A549 (cell line): ENCODE measurements at regions not wholly inside any gene's neighbourhood (a gene's known extent, or its start where the extent isn't known, plus 50 kb on each side); places are given as distances from the start of the nearest gene placed in this dataset.

Source experiments
- ATAC-seq, 2 experiments: fragments of 200-7000 bp in 1 of 2; fragments of >200 bp in 1 of 2; cut with Nextera tagmentation in 1 of 2; cut with Tn5 transposase in 1 of 2; 3 replicates each; pipeline versions ENCODE4 v1.8.0 to v1.9.1; 2018 to 2020; ENCODE audit warnings: mild to moderate bottlenecking in 1 of 2, moderate library complexity in 1 of 2
- CTCF ChIA-PET: fragments of 300-600 bp; sonication (Branson Sonifier 250); formaldehyde crosslinking; extraction: SDS; loops from one replicate; lab custom pipeline; 2021; ENCODE audit warnings: antibody characterized with exemption, inconsistent platforms; lab: Yijun Ruan, JAX
- POLR2A ChIA-PET: fragments of 350-600 bp; formaldehyde crosslinking; extraction: SDS; loops from one replicate; lab custom pipeline; 2021; ENCODE audit warnings: antibody characterized with exemption, inconsistent platforms; lab: Yijun Ruan, JAX
- DNase-seq, 2 experiments: peaks; one replicate each; pipeline versions ENCODE4 v3.0.0 to v3.0.0-alpha.2; 2011 to 2016; ENCODE audit warnings: low read depth in 1 of 2, low spot score in 1 of 2
- FAIRE-seq: peaks from 2 replicates; lab custom pipeline; 2011; peaks lifted over from hg19 to GRCh38; lab: Jason Lieb, UNC
- H3K27ac ChIP-seq, 2 experiments: fragments of >200 bp; sonication (Bioruptor Twin); formaldehyde crosslinking; 3 replicates each; pipeline ENCODE4 v1.5.1; 2016 to 2017
- H3K4me1 ChIP-seq: fragments of >200 bp; sonication (Bioruptor Twin); formaldehyde crosslinking; 3 replicates; pipeline ENCODE4 v1.6.1; 2016
- H3K4me2 ChIP-seq: fragments of >200 bp; sonication (Bioruptor Twin); formaldehyde crosslinking; 3 replicates; pipeline ENCODE4 v1.6.1; 2016
- H3K4me3 ChIP-seq: fragments of >200 bp; sonication (Bioruptor Twin); formaldehyde crosslinking; 3 replicates; pipeline ENCODE4 v1.5.1; 2016
- H3K9me3 ChIP-seq: fragments of >200 bp; sonication (Bioruptor Twin); formaldehyde crosslinking; 3 replicates; pipeline ENCODE4 v1.6.1; 2016
- CBX2 ChIP-seq: fragments of 200-600 bp; sonication (generic); IDR thresholded peaks from 2 replicates; pipeline ENCODE4 v1.6.1; 2016; ENCODE audit warnings: low read depth, mild to moderate bottlenecking, borderline replicate concordance
- CBX8 ChIP-seq: fragments of 200-600 bp; sonication (generic); IDR thresholded peaks from 2 replicates; pipeline ENCODE4 v1.6.1; 2016
- CEBPB ChIP-seq, 2 experiments: fragments of >200 bp in 1 of 2; sonication (Bioruptor Twin) in 1 of 2; formaldehyde crosslinking in 1 of 2; IDR thresholded peaks; 2 replicates each; pipeline ENCODE4 v1.6.1; 2012 to 2016
- CTCF ChIP-seq: fragments of >200 bp; sonication (Bioruptor Twin); formaldehyde crosslinking; IDR thresholded peaks from 3 replicates; pipeline ENCODE4 v1.5.1; 2016
- EHF ChIP-seq: fragments of 250-450 bp; sonication (Bioruptor Pico); IDR thresholded peaks from 2 replicates; pipeline ENCODE4 v1.5.0; 2020; ENCODE audit warnings: mild to moderate bottlenecking
- ELK1 ChIP-seq: fragments of 150-350 bp; IDR thresholded peaks from 2 replicates; pipeline ENCODE4 v1.6.1; 2014; ENCODE audit warnings: low read depth, mild to moderate bottlenecking, low read length
- EP300 ChIP-seq, 2 experiments: fragments of >200 bp; sonication (Bioruptor Twin); formaldehyde crosslinking; IDR thresholded peaks; 2 replicates in 1 of 2; 3 replicates in 1 of 2; pipeline ENCODE4 v1.6.1; 2016 to 2017
- GATA3 ChIP-seq: IDR thresholded peaks from 2 replicates; pipeline ENCODE4 v1.6.1; 2012; ENCODE audit warnings: borderline replicate concordance
- HES2 ChIP-seq: fragments of >200 bp; sonication (Bioruptor Twin); formaldehyde crosslinking; IDR thresholded peaks from 2 replicates; pipeline ENCODE4 v1.6.1; 2016
- HEYL ChIP-seq: fragments of 250-450 bp; sonication (Bioruptor Pico); IDR thresholded peaks from 2 replicates; pipeline ENCODE4 v1.8.0; 2021; ENCODE audit warnings: mild to moderate bottlenecking, moderate library complexity
- HOXB5 ChIP-seq: fragments of 250-450 bp; sonication (Bioruptor Pico); IDR thresholded peaks from 2 replicates; pipeline ENCODE4 v1.5.0; 2020; ENCODE audit warnings: mild to moderate bottlenecking, moderate library complexity
- JUN ChIP-seq, 2 experiments: fragments of >200 bp; sonication (Bioruptor Twin); formaldehyde crosslinking; IDR thresholded peaks; 2 replicates in 1 of 2; 3 replicates in 1 of 2; pipeline ENCODE4 v1.6.1; 2016 to 2017
- MAFK ChIP-seq: fragments of 450-650 bp; IDR thresholded peaks from 2 replicates; pipeline ENCODE4 v1.6.1; 2014; ENCODE audit not compliant: partially characterized antibody
- MAZ ChIP-seq: fragments of 150-350 bp; IDR thresholded peaks from 2 replicates; pipeline ENCODE4 v1.6.1; 2014; ENCODE audit warnings: antibody characterized with exemption, low read depth, low read length, borderline replicate concordance
- NFE2L2 ChIP-seq: fragments of 150-350 bp; conservative IDR thresholded peaks from 2 replicates; pipeline ENCODE4 v1.6.1; 2014; ENCODE audit warnings: low read length
- NPAS2 ChIP-seq: fragments of 250-450 bp; sonication (Bioruptor Pico); IDR thresholded peaks from 2 replicates; pipeline ENCODE4 v1.8.0; 2022; ENCODE audit warnings: mild to moderate bottlenecking, moderate library complexity, borderline replicate concordance
- RARB ChIP-seq: fragments of 250-450 bp; sonication (Bioruptor Pico); IDR thresholded peaks from 2 replicates; pipeline ENCODE4 v1.8.0; 2021; ENCODE audit warnings: mild to moderate bottlenecking, moderate library complexity
- RNF2 ChIP-seq: fragments of 200-600 bp; sonication (generic); IDR thresholded peaks from 2 replicates; pipeline ENCODE4 v1.6.1; 2016; ENCODE audit warnings: low read depth, mild to moderate bottlenecking, antibody characterized with exemption, moderate library complexity, borderline replicate concordance
- SMC3 ChIP-seq: fragments of >200 bp; sonication (Bioruptor Twin); formaldehyde crosslinking; IDR thresholded peaks from 3 replicates; pipeline ENCODE4 v1.6.1; 2018; ENCODE audit warnings: inconsistent platforms
- SREBF2 ChIP-seq: fragments of 450-650 bp; IDR thresholded peaks from 2 replicates; pipeline ENCODE4 v1.6.1; 2014; ENCODE audit warnings: mild to moderate bottlenecking, moderate library complexity
- TFCP2L1 ChIP-seq: fragments of 250-450 bp; sonication (Bioruptor Pico); IDR thresholded peaks from 2 replicates; pipeline ENCODE4 v1.5.0; 2021; ENCODE audit warnings: mild to moderate bottlenecking
- TP53 ChIP-seq: fragments of 250-450 bp; sonication (Bioruptor Pico); IDR thresholded peaks from 2 replicates; pipeline ENCODE4 v1.5.0; 2021; ENCODE audit warnings: mild to moderate bottlenecking, moderate library complexity
- ZNF302 ChIP-seq: fragments of 250-450 bp; sonication (Bioruptor Pico); IDR thresholded peaks from 2 replicates; pipeline ENCODE4 v1.9.0; 2021; ENCODE audit warnings: inconsistent platforms, mild to moderate bottlenecking, moderate library complexity
- WGBS: methylation state at CpG from one replicate; pipeline ENCODE4 v1.1.6; 2017; ENCODE audit errors: missing lambda C conversion rate; 5-methylcytosine and 5-hydroxymethylcytosine counted together

- no peak for FAIRE-seq
Observed at GRCh38 chr20:43820731-43821330, 93.8 kb upstream of the TOX2 start.

DNA sequence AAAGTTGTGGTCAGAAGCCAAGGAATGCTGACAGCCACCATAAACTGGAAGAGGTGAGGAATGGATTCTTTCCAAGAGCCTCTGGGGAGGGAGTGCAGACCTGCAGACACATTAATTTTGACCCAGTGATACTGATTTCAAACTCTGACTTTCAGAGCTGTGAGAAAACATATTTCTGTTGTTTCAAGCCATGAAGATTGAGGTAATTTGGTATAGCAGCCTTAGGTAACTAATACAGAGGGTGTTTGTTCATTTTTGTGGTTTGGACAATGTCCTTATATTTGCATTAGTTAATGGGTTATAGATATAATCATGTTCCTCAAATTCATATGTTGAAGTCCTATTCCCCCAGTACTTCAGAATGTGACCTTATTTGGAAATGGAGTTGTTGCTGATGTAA is 85.4 kb upstream of the GTSF1L start:
- ChIA-PET CTCF (interaction anchor here (1.0 kb wide), 1 partner anchor 62 kb away, joined by 3 read pairs; no protein-coding TSS in a partner anchor), POLR2A (no interaction called here)
- no peaks in the 10 kb centered on the region for H3K4me1 ChIP-seq
- no peak for FAIRE-seq
- no peak overlapping the region for H3K4me3 ChIP-seq
- H3K9me3 ChIP-seq = peaks cover 30% of the 10 kb centered on the region
- H3K4me2 ChIP-seq = no peak overlapping the region
- no peak for ATAC-seq
- DNase-seq = no peak
- TF ChIP-seq HEYL (CRISPR knock-in tag) (no peak), GATA3 (no peak), RARB (CRISPR knock-in tag) (no peak), MAZ (no peak), SMC3 (no peak), EHF (no peak), ELK1 (no peak), CTCF (no peak), HOXB5 (no peak), EP300 (IDR thresholded peaks at IDR 0.05) (no peak), TP53 (no peak), NFE2L2 (no peak), TFCP2L1 (no peak), CBX8 (no peak), NPAS2 (CRISPR knock-in tag) (no peak), ZNF302 (CRISPR knock-in tag) (no peak)
- H3K27ac ChIP-seq = no peak overlapping the region

More at GRCh38 chr20:43820731-43821330, 93.8 kb upstream of the TOX2 start:
- ChIA-PET POLR2A (no interaction called here), CTCF (interaction anchor here (0.7 kb wide), 1 partner anchor 107 kb away, joined by 3 read pairs; no protein-coding TSS in a partner anchor)
- no peak overlapping the region for H3K4me3 ChIP-seq
- no peak overlapping the region for H3K27ac ChIP-seq
- H3K4me1 ChIP-seq = no peaks in the 10 kb centered on the region
- TF ChIP-seq TFCP2L1 (no peak), NFE2L2 (no peak), CBX8 (no peak), CBX2 (no peak), JUN (IDR thresholded peaks at IDR 0.05) (no peak), HES2 (no peak), SREBF2 (no peak), MAZ (no peak), CEBPB (IDR thresholded peaks at IDR 0.05) (no peak), RNF2 (no peak), MAFK (no peak)
- TF ChIP-seq, all 56 proteins: peak for 0
- no peak for ATAC-seq
- 57% methylated on average over 7 of the region's 7 CpGs for WGBS
- Histone ChIP-seq H3K4me2 (no peak overlapping the region), H3K9me3 (no peaks in the 10 kb centered on the region)
- DNase-seq = no peak
